NCI-H1417 treated with DMSO at 0.1 percent for 48 hours (cell line): ENCODE measurements at regions not wholly inside any gene's neighbourhood (a gene's known extent, or its start where the extent isn't known, plus 50 kb on each side); places are given as distances from the start of the nearest gene placed in this dataset.

Experiments used
- DNase-seq: peaks from one replicate; lab custom pipeline; 2025; lab: John Stamatoyannopoulos, UW

DNA sequence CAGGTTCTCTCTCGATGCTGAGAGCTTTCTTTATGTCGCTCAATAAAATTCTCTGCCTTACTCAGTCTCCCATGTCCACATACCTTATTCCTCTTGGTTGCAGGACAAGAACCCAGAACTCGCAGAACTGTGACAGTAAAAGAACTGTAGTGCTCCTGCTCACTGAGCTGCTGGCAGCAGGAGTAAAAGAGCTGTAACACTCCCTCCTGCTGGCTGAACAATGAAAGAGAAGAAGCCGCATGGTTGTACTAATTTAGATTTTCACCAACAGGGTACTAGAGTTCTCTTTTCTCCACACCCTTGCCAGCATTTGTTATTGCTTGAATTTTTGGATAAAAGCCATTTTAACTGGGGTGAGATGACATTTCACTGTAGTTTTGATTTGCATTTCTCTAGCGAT, 433.2 kb downstream of the GUCY1A2 start:
- DNase-seq, result no peak

DNA sequence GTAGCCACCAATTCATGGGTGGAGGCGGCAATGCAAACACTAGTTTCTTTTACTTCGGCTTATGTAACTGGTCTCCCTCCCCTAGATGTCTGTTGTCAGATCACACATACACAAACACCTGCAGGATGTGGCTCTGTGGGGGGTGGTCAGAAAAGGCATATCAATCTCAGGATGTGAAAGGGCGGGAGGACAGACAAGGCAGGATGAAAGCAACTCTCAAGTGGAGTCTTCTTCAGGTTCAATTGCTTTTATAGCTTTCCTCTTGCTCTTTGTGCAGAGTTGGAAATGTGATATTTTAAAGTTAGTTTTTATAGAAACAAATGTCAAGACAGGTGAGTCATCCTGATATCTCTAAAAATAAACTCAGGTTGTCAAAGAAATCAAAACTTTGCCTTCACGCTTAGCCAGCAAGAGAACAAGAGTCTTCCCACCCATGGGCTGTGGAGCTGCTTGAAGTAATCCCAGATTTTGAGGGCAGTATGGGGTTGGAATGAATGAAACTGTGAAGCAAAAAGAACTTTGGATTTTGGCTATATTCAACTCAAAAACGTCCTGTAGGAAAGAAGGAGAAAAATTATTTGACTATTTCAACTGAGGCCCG, 423.4 kb downstream of the GUCY1A2 start:
- peak; percentile 65 for DNase-seq

DNA sequence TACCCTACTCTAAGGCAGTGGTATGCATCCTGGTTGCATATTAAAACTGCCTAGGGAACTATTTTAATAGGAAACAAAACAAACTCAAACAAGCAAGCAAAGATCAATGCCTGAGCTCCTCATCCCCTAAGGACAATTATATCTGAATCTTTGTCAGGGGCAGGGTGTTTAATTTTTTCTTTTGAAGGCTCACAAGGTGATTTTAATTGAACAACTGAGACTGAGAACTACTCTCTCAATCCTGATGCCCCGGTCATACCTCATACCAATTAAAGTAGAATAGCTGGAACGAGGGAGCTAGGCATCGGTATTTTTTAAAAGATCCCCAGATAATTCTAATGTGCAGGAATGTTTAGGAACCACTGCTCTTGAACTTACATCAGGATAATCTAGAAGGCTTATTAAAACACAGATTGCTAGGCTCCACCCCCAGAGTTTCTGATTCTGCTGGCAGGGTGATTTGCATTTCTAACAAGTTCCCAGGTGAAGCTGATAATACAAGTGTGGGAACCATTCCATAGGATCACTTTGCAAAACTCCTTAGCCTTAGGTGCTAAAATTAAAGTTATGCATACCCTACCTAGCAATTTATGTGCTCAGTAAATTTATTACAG, 416.5 kb downstream of the GUCY1A2 start:
- no peak for DNase-seq

DNA sequence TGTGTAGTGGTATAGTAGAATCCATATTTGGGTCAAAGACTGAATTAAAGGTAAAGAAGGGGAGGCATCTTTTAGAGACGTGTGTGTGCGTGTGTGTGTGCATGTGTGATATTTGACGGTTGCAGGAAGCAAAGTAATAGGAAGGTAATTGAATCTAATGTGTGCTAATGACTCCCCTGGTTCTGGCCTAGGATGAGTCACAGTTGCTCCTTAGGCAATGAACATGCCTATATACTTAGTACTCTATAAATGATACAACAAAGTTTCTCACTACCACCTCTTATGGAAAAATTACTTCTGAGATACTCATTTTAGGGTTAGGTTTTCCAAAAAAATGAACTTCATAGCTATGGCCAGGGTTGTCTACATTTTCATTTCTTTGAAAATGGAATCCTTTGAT, 409.6 kb downstream of the GUCY1A2 start:
- DNase-seq, result no peak

DNA sequence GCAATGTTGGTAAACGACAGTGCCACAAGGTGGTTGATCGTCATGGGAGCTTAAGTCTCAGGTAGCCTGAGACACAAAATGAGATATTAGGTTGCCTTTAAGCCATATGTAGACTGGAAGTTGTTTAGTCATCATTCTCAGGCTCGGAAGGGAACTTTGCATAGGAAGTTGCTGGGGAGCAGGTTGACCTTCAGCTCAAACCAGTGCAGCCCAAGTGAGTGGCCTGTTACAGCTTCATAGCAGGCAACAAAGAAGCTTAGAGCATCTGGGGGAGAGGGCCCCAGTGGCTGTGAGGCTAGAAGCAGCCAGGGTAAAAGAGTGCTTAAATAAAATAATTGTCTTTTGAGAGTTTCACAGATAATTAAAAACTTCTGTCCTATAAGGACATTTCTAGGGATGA, 404.0 kb downstream of the GUCY1A2 start:
- no peak for DNase-seq

DNA sequence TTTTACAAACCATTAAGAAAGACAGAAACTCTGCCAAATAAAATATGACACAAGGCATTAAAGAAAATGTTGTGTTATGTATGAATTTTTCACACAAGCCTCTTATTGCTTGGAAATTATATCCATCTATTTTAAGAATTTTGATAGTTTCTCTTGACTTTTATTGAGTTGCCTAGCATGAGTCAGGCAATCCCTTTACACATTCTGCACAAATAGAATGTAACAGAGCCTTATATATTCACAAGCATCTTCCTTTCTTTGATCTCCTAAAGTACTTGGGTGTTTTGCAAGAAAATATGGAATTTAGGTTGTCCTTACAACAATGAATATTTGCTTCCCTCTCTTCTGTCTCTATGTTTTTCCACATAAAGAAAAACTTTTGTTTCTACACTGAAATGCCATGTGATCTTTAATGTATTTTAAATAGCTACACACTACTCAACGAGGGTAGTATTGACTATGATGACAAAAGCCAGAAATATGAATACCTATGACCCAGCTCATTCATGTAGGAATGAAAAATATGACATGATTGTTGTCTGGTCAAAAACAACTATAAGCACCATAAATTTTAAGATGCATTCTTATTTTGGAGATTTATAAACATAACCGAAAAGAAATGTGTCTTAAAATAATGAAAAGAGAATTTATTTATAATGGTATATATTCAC, 398.8 kb downstream of the GUCY1A2 start:
- DNase-seq, result no peak

DNA sequence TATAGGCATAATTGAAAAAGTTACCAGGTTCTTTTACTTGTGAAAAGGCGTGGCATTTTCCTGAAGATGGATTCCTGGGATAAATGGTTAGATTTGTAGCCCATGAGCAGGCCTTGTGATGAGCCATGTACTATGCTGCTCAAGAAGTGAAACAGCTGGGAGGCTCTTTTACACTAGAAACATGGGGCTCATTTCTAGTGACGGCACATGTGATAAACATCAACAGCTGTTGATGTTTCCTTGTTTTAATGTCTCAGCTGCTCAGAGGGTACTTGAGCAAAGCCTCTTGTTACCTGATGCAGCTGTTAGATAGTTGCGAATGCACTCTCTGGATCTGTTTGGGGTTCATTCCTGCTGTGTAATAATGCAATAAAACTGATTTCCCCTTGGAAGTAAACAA, 396.8 kb downstream of the GUCY1A2 start:
- DNase-seq, result no peak
